A673 (cell line): ENCODE measurements at regions not wholly inside any gene's neighbourhood (a gene's known extent, or its start where the extent isn't known, plus 50 kb on each side); places are given as distances from the start of the nearest gene placed in this dataset.

Experiments used
- EZH2 ChIP-seq: fragments of 200-600 bp; sonication (generic); IDR thresholded peaks from 2 replicates; pipeline ENCODE4 v1.6.1; 2017; ENCODE audit warnings: borderline replicate concordance, low read depth, mild to moderate bottlenecking, mixed read lengths, antibody characterized with exemption, low read length; ENCODE audit not compliant: poor library complexity, severe bottlenecking
- TF ChIP-seq, protein P1 (sequence below): fragments of 300-800, 200-600 bp; sonication (generic); conservative IDR thresholded peaks from 2 replicates; pipeline ENCODE4 v1.5.1; 2017; ENCODE audit warnings: low read depth, mild to moderate bottlenecking, antibody characterized with exemption, low read length, moderate library complexity, mixed read lengths

- TF ChIP-seq, protein P1, sequence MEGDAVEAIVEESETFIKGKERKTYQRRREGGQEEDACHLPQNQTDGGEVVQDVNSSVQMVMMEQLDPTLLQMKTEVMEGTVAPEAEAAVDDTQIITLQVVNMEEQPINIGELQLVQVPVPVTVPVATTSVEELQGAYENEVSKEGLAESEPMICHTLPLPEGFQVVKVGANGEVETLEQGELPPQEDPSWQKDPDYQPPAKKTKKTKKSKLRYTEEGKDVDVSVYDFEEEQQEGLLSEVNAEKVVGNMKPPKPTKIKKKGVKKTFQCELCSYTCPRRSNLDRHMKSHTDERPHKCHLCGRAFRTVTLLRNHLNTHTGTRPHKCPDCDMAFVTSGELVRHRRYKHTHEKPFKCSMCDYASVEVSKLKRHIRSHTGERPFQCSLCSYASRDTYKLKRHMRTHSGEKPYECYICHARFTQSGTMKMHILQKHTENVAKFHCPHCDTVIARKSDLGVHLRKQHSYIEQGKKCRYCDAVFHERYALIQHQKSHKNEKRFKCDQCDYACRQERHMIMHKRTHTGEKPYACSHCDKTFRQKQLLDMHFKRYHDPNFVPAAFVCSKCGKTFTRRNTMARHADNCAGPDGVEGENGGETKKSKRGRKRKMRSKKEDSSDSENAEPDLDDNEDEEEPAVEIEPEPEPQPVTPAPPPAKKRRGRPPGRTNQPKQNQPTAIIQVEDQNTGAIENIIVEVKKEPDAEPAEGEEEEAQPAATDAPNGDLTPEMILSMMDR: no peak
- TF ChIP-seq EZH2: no peak
These were observed 201.7 kb downstream of the NUAK1 start for GRCh38 chr12:105937009-105937408.
